ENCODE measurements at regions not wholly inside any gene's neighbourhood (a gene's known extent, or its start where the extent isn't known, plus 50 kb on each side); places are given as distances from the start of the nearest gene placed in this dataset.

GRCh38 chr9:89718176-89718575 is 113.4 kb downstream of the GADD45G start:
- H3K79me2 ChIP-seq (ENCODE audit: insufficient read depth, low read length), result no peaks in the 10 kb centered on the region
- no peaks in the 10 kb centered on the region for H4K20me1 ChIP-seq (ENCODE audit: low read depth, low read length)
- H3F3A ChIP-seq (ENCODE audit: insufficient read depth), result no peaks in the 10 kb centered on the region
- H3K9me2 ChIP-seq (replicated peaks; ENCODE audit: insufficient read depth, low read length), result no peaks in the 10 kb centered on the region
- no peak overlapping the region for H3K27ac ChIP-seq (ENCODE audit: low read depth, low read length)
- TF ChIP-seq EZH2phosphoT487 (conservative IDR thresholded peaks at IDR 0.05; ENCODE audit: low read length) (no peak), CTCF (IDR thresholded peaks at IDR 0.05; ENCODE audit: insufficient read depth, low read length, poor library complexity, severe bottlenecking) (no peak)
- no peak overlapping the region for H3K4me2 ChIP-seq (ENCODE audit: low read depth, low read length, poor library complexity, severe bottlenecking)
- no peaks in the 10 kb centered on the region for H3K36me3 ChIP-seq (ENCODE audit: low read length)
- H3K9me3 ChIP-seq (ENCODE audit: insufficient read depth, low read length), result no peaks in the 10 kb centered on the region
- H3K27me3 ChIP-seq (ENCODE audit: low read length), result no peaks in the 10 kb centered on the region
- H3K4me3 ChIP-seq (ENCODE audit: insufficient read depth, low read length, poor library complexity, severe bottlenecking), result no peak overlapping the region
- no peak overlapping the region for H3K9ac ChIP-seq (ENCODE audit: low read length)
- H2AFZ ChIP-seq (ENCODE audit: low read depth, low read length, severe bottlenecking), result no peak overlapping the region

GRCh38 chr9:89718651-89719050 is 113.8 kb downstream of the GADD45G start:
- H4K20me1 ChIP-seq (ENCODE audit: low read depth, low read length), result no peaks in the 10 kb centered on the region
- no peak overlapping the region for H3K4me3 ChIP-seq (ENCODE audit: insufficient read depth, low read length, poor library complexity, severe bottlenecking)
- no peak overlapping the region for H3K9ac ChIP-seq (ENCODE audit: low read length)
- TF ChIP-seq EZH2phosphoT487 (conservative IDR thresholded peaks at IDR 0.05; ENCODE audit: low read length), result no peak
- no peak for TF ChIP-seq CTCF (IDR thresholded peaks at IDR 0.05; ENCODE audit: insufficient read depth, low read length, poor library complexity, severe bottlenecking)
- no peaks in the 10 kb centered on the region for H3F3A ChIP-seq (ENCODE audit: insufficient read depth)
- H3K9me2 ChIP-seq (replicated peaks; ENCODE audit: insufficient read depth, low read length), result no peaks in the 10 kb centered on the region
- H3K79me2 ChIP-seq (ENCODE audit: insufficient read depth, low read length), result no peaks in the 10 kb centered on the region
- no peak overlapping the region for H3K4me2 ChIP-seq (ENCODE audit: low read depth, low read length, poor library complexity, severe bottlenecking)
- no peaks in the 10 kb centered on the region for H3K9me3 ChIP-seq (ENCODE audit: insufficient read depth, low read length)
- H3K27ac ChIP-seq (ENCODE audit: low read depth, low read length), result no peak overlapping the region
- H2AFZ ChIP-seq (ENCODE audit: low read depth, low read length, severe bottlenecking), result no peak overlapping the region
- H3K27me3 ChIP-seq (ENCODE audit: low read length), result peaks cover 2% of the 10 kb centered on the region; the same call in 1 of the 2 replicates
- H3K36me3 ChIP-seq (ENCODE audit: low read length), result no peaks in the 10 kb centered on the region

- no peaks in the 10 kb centered on the region for H3K9me3 ChIP-seq (ENCODE audit: insufficient read depth, low read length)
- H3K79me2 ChIP-seq (ENCODE audit: insufficient read depth, low read length), result no peaks in the 10 kb centered on the region
- no peak overlapping the region for H3K4me2 ChIP-seq (ENCODE audit: low read depth, low read length, poor library complexity, severe bottlenecking)
- peaks cover 5% of the 10 kb centered on the region; the same call in 1 of the 2 replicates for H3K27me3 ChIP-seq (ENCODE audit: low read length)
- no peaks in the 10 kb centered on the region for H3F3A ChIP-seq (ENCODE audit: insufficient read depth)
- TF ChIP-seq EZH2phosphoT487 (conservative IDR thresholded peaks at IDR 0.05; ENCODE audit: low read length), result no peak
- no peak for TF ChIP-seq CTCF (IDR thresholded peaks at IDR 0.05; ENCODE audit: insufficient read depth, low read length, poor library complexity, severe bottlenecking)
- H3K4me3 ChIP-seq (ENCODE audit: insufficient read depth, low read length, poor library complexity, severe bottlenecking), result no peak overlapping the region
- H3K9me2 ChIP-seq (replicated peaks; ENCODE audit: insufficient read depth, low read length), result no peaks in the 10 kb centered on the region
- H3K27ac ChIP-seq (ENCODE audit: low read depth, low read length), result no peak overlapping the region
- H4K20me1 ChIP-seq (ENCODE audit: low read depth, low read length), result no peaks in the 10 kb centered on the region
- H3K9ac ChIP-seq (ENCODE audit: low read length), result no peak overlapping the region
- H2AFZ ChIP-seq (ENCODE audit: low read depth, low read length, severe bottlenecking), result no peak overlapping the region
- no peaks in the 10 kb centered on the region for H3K36me3 ChIP-seq (ENCODE audit: low read length)
Observed at GRCh38 chr9:89719202-89719601, 114.4 kb downstream of the GADD45G start.

Data from SU-DHL-6 (cell line).